Loucy (cell line): ENCODE measurements at regions not wholly inside any gene's neighbourhood (a gene's known extent, or its start where the extent isn't known, plus 50 kb on each side); places are given as distances from the start of the nearest gene placed in this dataset.

Experiments used
- EZH2phosphoT487 ChIP-seq: fragments of 200-600 bp; IDR thresholded peaks from 2 replicates; pipeline ENCODE4 v1.6.1; 2018; ENCODE audit warnings: antibody characterized with exemption, mild to moderate bottlenecking, moderate library complexity, borderline replicate concordance
- TF ChIP-seq, protein P1 (sequence below): fragments of 200-600 bp; sonication (generic); conservative IDR thresholded peaks from 2 replicates; pipeline ENCODE4 v1.5.1; 2014; ENCODE audit warnings: mild to moderate bottlenecking, antibody characterized with exemption, low read length

DNA sequence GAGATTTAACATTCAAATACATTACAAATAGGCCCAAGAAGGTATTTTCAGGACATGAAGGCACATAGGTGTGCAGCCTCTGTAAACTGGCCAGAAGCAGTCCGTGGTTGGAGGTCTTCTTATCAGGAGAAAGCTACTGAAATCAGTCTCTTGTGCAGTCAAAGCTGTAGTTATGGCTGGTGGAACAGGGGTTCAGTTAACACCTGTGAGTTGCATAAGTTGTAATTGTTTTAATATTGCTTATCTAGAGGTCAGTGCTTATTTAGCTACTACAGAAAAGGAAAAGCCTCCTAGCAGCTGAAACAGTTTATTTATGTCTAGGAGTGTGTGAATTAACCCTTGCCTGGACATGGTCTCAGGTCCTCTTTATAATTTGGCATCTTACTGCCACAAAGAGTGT, 377.6 kb upstream of the MDGA2 start:
- TF ChIP-seq, protein P1, sequence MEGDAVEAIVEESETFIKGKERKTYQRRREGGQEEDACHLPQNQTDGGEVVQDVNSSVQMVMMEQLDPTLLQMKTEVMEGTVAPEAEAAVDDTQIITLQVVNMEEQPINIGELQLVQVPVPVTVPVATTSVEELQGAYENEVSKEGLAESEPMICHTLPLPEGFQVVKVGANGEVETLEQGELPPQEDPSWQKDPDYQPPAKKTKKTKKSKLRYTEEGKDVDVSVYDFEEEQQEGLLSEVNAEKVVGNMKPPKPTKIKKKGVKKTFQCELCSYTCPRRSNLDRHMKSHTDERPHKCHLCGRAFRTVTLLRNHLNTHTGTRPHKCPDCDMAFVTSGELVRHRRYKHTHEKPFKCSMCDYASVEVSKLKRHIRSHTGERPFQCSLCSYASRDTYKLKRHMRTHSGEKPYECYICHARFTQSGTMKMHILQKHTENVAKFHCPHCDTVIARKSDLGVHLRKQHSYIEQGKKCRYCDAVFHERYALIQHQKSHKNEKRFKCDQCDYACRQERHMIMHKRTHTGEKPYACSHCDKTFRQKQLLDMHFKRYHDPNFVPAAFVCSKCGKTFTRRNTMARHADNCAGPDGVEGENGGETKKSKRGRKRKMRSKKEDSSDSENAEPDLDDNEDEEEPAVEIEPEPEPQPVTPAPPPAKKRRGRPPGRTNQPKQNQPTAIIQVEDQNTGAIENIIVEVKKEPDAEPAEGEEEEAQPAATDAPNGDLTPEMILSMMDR, result no peak
- no peak for TF ChIP-seq EZH2phosphoT487
